NCI-H526 treated with DMSO at 0.1 percent for 48 hours (cell line): ENCODE measurements at regions not wholly inside any gene's neighbourhood (a gene's known extent, or its start where the extent isn't known, plus 50 kb on each side); places are given as distances from the start of the nearest gene placed in this dataset.
A peak's percentile ranks its signal among the peaks of the same experiment; 100 is the strongest.

ENCODE experiments used
- DNase-seq: peaks from one replicate; lab custom pipeline; 2025; lab: John Stamatoyannopoulos, UW

DNA sequence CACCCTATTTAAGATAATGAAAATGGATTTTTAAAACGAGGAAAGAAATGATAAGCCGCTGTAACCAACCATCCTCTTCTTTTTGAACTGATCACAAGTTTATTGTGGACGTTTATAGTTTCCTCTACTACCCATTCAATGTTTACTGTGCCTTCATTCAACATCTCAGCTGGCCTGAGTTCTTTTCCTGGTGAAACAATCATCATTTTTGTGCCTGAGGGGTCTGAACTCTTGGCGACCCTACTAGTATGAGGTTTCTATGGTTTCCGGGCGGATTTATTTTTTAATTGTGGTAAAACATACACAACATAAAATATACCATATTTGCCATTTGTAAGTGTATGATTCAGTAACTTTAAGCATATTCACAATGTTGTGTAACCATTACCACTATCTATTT, 100.7 kb downstream of the SPRY1 start:
- DNase-seq, result no peak

- DNase-seq, result no peak
Observed at GRCh38 chr4:123501733-123502132, 105.1 kb downstream of the SPRY1 start.

GRCh38 chr4:123503698-123504363, 107.2 kb downstream of the SPRY1 start:
- no peak for DNase-seq

- peak; percentile 92 for DNase-seq
Observed at GRCh38 chr4:123505095-123506010, 108.8 kb downstream of the SPRY1 start.

DNA sequence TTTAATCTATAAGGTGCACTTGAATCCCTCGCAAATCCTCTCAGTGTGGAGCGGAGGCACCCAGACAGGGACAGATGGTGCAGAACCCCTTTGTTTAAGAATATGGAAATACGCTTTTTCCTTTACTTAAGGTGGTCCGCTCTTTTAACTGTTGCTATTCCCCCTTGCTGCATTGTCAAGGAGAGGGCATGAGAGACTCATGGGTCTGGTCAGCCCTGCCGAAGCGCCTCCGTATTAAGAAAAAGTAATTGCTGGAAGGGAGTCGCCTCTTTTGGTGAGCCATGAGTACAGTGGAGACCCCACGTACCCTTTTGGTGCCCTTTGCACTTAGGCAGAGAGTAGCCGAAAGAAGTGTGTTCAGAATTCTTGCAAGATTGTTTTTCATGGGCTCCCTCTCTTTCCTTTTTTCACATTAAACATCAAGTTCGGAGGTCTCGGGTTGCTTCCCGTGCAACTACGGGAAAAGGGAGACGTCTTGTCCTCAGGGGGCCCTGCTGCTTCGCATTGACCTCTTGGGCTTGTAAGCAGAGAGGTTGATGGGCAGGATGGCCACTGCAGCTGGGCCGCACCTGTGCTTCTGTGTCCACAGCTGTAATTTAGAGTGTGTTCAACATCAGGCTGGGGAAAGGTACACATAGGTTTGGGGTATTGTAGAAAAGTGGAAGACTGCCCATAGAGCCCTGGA, 109.6 kb downstream of the SPRY1 start:
- DNase-seq, result no peak

- DNase-seq, result no peak
Observed at GRCh38 chr4:123507376-123507775, 110.8 kb downstream of the SPRY1 start.

- no peak for DNase-seq
Observed at GRCh38 chr4:123510221-123510620, 113.6 kb downstream of the SPRY1 start.

GRCh38 chr4:123510659-123511058, 114.1 kb downstream of the SPRY1 start:
- no peak for DNase-seq

GRCh38 chr4:123516576-123516975, 120.0 kb downstream of the SPRY1 start:
- DNase-seq, result no peak

- no peak for DNase-seq
Observed at GRCh38 chr4:123517176-123517575, 120.6 kb downstream of the SPRY1 start.

- no peak for DNase-seq
Observed at GRCh38 chr4:123517971-123518370, 121.4 kb downstream of the SPRY1 start.

GRCh38 chr4:123520325-123520724, 123.7 kb downstream of the SPRY1 start:
- DNase-seq, result peak; percentile 71

- no peak for DNase-seq
Observed at GRCh38 chr4:123522081-123522480, 125.5 kb downstream of the SPRY1 start.

DNA sequence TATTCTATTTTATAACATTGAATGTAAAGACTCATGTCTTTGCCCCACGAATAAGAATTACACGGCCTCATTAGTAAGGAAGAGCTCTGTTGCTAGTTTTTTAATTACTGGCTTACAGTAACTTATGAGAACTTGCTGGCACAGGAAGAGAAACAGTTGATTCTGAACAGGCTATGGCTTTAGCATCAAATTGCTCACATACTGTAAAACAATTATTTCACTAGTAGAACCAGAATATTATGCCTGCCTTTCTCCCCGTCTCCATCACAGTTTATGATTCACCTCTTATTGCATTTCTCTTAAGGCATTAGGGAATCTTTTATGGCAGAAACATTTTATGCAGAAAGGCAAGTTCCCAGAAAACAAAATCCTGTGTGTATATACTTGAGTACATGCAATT, 126.1 kb downstream of the SPRY1 start:
- DNase-seq, result no peak

DNA sequence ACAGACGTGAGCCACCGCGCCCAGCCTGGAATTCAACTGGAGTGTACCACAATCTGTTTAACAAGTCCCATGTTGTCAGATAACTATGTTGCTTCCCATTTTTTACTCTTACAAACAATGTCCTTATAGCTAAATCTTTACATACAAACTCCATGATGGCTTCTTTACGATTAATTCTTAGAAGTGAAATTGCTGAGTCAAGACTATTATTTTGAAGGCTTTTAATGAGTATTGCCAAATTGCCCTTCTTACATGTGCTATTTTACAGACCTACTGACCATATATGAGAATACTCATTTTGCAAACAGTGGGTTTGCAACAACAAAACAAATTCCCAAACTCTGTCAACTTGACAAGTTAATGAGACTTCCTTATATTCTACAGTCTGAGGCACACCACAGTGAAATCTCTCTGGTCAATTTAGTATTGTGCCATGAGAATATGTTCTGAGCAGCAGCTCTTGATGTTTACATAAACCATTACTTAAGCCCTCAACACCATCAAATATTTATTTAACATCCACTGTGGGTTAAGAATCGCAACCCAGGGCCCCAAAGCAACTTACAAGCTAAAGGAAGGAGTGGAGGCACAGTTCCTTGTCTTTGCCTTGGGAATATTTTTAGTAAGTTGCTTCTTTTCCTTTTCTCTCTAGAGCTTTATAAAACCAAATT, 128.5 kb downstream of the SPRY1 start:
- no peak for DNase-seq

DNA sequence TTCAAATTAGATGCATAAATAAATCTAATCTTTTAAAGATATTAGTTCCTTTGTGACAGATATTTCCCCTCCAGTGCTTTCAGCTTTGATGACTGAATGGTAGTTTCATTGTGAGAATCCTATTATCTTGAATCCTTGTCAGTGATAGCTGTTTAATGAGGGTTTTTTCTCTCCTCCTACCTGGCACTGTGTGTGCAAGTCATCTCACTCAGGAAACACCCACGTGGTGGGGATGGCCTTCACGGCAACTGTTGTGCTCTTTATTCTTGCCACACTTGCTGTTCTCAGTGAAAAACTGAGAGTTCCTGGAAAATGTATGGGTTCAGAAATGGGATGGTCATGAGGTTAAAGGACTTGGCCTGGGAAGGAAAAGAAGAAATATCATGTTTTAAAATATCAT, 129.9 kb downstream of the SPRY1 start:
- DNase-seq, result no peak

- DNase-seq, result no peak
Observed at GRCh38 chr4:123528501-123529277, 132.1 kb downstream of the SPRY1 start.

GRCh38 chr4:123529278-123529568, 132.6 kb downstream of the SPRY1 start:
- DNase-seq, result no peak

- DNase-seq, result no peak
Observed at GRCh38 chr4:123530357-123530756, 133.8 kb downstream of the SPRY1 start.

- no peak for DNase-seq
Observed at GRCh38 chr4:123535037-123535748, 138.6 kb downstream of the SPRY1 start.

DNA sequence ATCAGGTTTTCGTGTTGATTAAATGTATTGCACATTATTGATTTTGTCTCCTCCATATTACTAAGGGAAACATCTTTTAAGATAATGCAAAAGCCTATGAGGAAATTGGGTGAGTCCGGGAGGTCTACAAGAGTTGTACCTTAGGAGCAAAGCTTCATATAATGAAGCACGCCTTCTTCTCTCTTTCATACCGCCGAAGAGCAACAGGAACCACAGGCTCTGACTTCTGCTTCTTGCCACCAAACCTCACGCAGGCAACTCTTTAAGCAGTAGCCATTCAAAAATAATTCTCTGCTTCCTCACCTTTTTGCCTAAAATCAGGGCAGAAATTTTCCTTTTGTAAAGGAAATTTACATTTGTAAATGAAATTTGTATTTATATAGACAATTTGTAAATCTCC, 139.6 kb downstream of the SPRY1 start:
- no peak for DNase-seq
